Suprapubic skin (tissue), 4 donors: ENCODE measurements at regions not wholly inside any gene's neighbourhood (a gene's known extent, or its start where the extent isn't known, plus 50 kb on each side); places are given as distances from the start of the nearest gene placed in this dataset.

ENCODE experiments used
- EP300 ChIP-seq: sonication (generic); formaldehyde crosslinking; IDR thresholded peaks from one replicate; pipeline ENCODE4 v1.6.1; 2017; ENCODE audit warnings: antibody characterized with exemption
- POLR2A ChIP-seq, 2 donors: fragments of 450-650 bp; IDR thresholded peaks; one replicate each; pipeline ENCODE4 v1.6.1; 2017; ENCODE audit warnings: antibody characterized with exemption in 2 of 2, mild to moderate bottlenecking in 2 of 2, moderate library complexity in 2 of 2
- POLR2AphosphoS5 ChIP-seq, 3 donors: sonication (generic); formaldehyde crosslinking; IDR thresholded peaks; one replicate each; pipeline ENCODE4 v1.6.1; 2017; ENCODE audit warnings: antibody characterized with exemption in 3 of 3
- TF ChIP-seq, protein P1 (sequence below), 2 donors: fragments of 200-600 bp in 1 of 2; fragments of 450-650 bp in 1 of 2; sonication (generic) in 1 of 2; IDR thresholded peaks; one replicate each; pipeline ENCODE4 v1.5.1; 2016 to 2019; ENCODE audit warnings: antibody characterized with exemption in 2 of 2, mild to moderate bottlenecking in 1 of 2, moderate library complexity in 1 of 2

DNA sequence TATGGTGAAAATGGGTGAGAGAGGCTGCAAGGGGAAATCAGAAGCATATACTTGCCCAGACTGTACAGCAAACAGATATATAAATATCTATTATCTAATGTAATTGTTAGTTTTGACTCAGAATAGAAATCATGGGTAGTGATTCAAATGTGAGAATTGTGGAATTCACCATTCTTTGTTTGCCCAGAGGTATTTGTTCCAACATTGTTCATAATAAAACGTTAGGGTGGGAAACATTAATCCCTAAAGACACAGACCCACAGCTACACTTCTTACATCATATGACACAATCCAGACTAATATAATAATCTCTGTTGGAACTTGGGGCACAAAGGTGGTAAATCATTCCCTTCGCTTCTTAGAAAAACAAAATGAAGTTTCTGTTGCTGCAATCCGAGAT, 646.5 kb upstream of the SLITRK6 start:
- TF ChIP-seq POLR2AphosphoS5 (IDR thresholded peaks at IDR 0.05) (no peak), POLR2A (IDR thresholded peaks at IDR 0.05) (no peak), EP300 (no peak)
- TF ChIP-seq, protein P1, sequence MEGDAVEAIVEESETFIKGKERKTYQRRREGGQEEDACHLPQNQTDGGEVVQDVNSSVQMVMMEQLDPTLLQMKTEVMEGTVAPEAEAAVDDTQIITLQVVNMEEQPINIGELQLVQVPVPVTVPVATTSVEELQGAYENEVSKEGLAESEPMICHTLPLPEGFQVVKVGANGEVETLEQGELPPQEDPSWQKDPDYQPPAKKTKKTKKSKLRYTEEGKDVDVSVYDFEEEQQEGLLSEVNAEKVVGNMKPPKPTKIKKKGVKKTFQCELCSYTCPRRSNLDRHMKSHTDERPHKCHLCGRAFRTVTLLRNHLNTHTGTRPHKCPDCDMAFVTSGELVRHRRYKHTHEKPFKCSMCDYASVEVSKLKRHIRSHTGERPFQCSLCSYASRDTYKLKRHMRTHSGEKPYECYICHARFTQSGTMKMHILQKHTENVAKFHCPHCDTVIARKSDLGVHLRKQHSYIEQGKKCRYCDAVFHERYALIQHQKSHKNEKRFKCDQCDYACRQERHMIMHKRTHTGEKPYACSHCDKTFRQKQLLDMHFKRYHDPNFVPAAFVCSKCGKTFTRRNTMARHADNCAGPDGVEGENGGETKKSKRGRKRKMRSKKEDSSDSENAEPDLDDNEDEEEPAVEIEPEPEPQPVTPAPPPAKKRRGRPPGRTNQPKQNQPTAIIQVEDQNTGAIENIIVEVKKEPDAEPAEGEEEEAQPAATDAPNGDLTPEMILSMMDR (IDR thresholded peaks at IDR 0.05): no peak
